RWPE1 (cell line): ENCODE measurements at regions not wholly inside any gene's neighbourhood (a gene's known extent, or its start where the extent isn't known, plus 50 kb on each side); places are given as distances from the start of the nearest gene placed in this dataset.

Experiments
- CTCF ChIA-PET: fragments of 350-600 bp; sonication (Branson Sonifier 250); formaldehyde crosslinking; extraction: SDS; loops from one replicate; lab custom pipeline; 2021; lab: Yijun Ruan, JAX
- POLR2A ChIA-PET: fragments of 400-600 bp; formaldehyde crosslinking; extraction: SDS; loops from one replicate; lab custom pipeline; 2020; ENCODE audit warnings: antibody characterized with exemption; ENCODE audit not compliant: low non-redundant PET; lab: Yijun Ruan, JAX
- DNase-seq: peaks from one replicate; pipeline ENCODE4 v3.0.0; 2012; ENCODE audit warnings: low spot score
- H3K27ac ChIP-seq: fragments of 450-650 bp; 2 replicates; pipeline ENCODE4 v1.5.1; 2017
- CTCF ChIP-seq: fragments of 450-650 bp; conservative IDR thresholded peaks from 2 replicates; pipeline ENCODE4 v1.5.1; 2017; ENCODE audit warnings: low read depth, mild to moderate bottlenecking

GRCh38 chr22:49075150-49075549 is 752.5 kb downstream of the BRD1 start:
- H3K27ac ChIP-seq: no peak overlapping the region
- no peak for TF ChIP-seq CTCF
- ChIA-PET CTCF (no interaction called here), POLR2A (no interaction called here)
- DNase-seq: no peak

- POLR2A ChIA-PET: no interaction called here
These were observed 753.7 kb downstream of the BRD1 start for GRCh38 chr22:49073873-49074417.

GRCh38 chr22:49072996-49073645 is 754.6 kb downstream of the BRD1 start:
- no peak for DNase-seq
- H3K27ac ChIP-seq: no peak overlapping the region
- no peak for TF ChIP-seq CTCF
- POLR2A ChIA-PET: no interaction called here
- CTCF ChIA-PET: no interaction called here

More at GRCh38 chr22:49073873-49074417, 753.7 kb downstream of the BRD1 start:
- no peak for TF ChIP-seq CTCF
- H3K27ac ChIP-seq: no peak overlapping the region
- DNase-seq: no peak
- CTCF ChIA-PET: no interaction called here

GRCh38 chr22:49070501-49070900 is 757.2 kb downstream of the BRD1 start:
- TF ChIP-seq CTCF: no peak
- DNase-seq: no peak
- CTCF ChIA-PET: no interaction called here
- POLR2A ChIA-PET: no interaction called here
- H3K27ac ChIP-seq: no peak overlapping the region

- ChIA-PET CTCF (no interaction called here), POLR2A (no interaction called here)
- no peak overlapping the region for H3K27ac ChIP-seq
- no peak for TF ChIP-seq CTCF
- no peak for DNase-seq
These were observed 758.7 kb downstream of the BRD1 start for GRCh38 chr22:49068861-49069500.

GRCh38 chr22:49067504-49067903 is 760.2 kb downstream of the BRD1 start:
- no peak for TF ChIP-seq CTCF
- CTCF ChIA-PET: no interaction called here
- POLR2A ChIA-PET: no interaction called here
- no peak for DNase-seq
- H3K27ac ChIP-seq: no peak overlapping the region
